AG09309 (cell line): ENCODE measurements at regions not wholly inside any gene's neighbourhood (a gene's known extent, or its start where the extent isn't known, plus 50 kb on each side); places are given as distances from the start of the nearest gene placed in this dataset.

ENCODE experiments used
- DNase-seq: peaks from one replicate; pipeline ENCODE4 v3.0.0-alpha.2; 2010; ENCODE audit warnings: low read depth
- H3K4me3 ChIP-seq: 2 replicates; pipeline ENCODE4 v1.5.1; 2011; ENCODE audit warnings: mild to moderate bottlenecking, low read depth, low read length, moderate library complexity; ENCODE audit not compliant: control insufficient read depth
- CTCF ChIP-seq: IDR thresholded peaks from 2 replicates; pipeline ENCODE4 v1.5.1; 2011; ENCODE audit warnings: mild to moderate bottlenecking, low read depth, low read length, inconsistent platforms; ENCODE audit not compliant: insufficient read depth, control insufficient read depth; ENCODE audit errors: missing control alignments

DNA sequence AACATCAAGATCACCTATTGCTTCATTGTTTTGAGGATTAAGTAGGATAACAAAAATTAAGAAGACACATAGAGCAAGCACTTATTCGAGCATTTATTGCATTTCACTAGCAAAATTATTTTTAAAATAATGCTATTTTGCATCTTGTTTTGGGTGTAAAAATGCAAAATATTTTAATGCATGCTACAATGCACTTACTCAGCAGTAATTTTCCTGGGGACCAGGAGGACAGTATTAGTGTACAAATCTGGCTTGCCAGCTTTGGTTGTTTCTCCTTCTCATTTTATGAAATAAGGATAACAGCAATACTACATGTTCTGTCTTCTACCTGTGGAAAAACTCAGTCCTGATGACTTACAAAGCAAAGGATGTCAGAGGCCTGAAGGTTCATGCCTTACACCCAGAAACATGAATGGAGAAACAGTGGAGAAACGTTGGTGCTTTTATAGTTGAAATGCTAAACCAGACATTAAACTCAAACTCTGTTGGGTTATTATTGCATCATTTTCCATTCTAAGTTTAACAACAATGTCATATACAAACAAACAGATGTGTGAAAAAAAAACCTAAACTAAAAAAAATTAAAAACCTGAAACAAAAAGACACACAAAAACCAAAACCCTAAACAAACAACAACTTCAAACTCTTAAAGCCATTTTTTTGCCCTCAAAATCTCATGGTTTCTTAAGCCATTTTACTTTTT lies 50.2 kb upstream of the ATXN1 start:
- no peak overlapping the region for H3K4me3 ChIP-seq
- no peak for DNase-seq
- TF ChIP-seq CTCF = no peak
